ENCODE measurements at regions not wholly inside any gene's neighbourhood (a gene's known extent, or its start where the extent isn't known, plus 50 kb on each side); places are given as distances from the start of the nearest gene placed in this dataset.

DNA sequence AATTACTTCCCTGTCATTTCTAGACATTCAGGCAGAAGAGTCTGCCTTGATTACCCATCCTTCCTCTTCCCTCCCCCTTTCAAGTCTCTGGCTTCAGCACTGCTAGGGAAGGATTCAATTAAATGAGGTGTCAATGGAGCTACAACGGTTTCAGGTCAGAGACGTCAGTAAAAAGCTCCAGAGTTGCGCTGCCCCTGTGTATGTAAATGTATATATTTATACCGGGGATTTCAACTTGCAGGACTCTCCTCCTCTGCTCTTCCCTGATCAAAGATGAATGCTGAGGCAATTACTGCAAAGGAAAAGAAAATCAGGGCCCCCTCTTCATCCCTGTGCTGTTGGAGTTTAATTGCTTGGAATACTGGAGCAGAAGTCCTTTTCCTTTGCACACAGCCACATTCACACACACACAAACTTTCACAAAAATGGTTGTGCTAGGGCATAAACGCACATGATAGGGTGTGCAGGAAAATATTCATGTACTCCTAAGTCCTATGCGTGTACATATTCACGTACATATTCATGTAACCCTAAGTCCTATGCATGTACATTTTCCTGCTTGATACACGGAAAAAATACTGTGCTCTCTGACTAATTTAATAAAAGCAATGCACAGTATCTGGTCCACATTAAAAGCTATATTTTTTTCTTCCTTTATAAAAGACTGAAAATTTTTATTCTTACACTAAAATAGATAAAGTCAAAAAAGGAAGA lies 129.7 kb upstream of the PMFBP1 start:
- TF ChIP-seq, protein P1, sequence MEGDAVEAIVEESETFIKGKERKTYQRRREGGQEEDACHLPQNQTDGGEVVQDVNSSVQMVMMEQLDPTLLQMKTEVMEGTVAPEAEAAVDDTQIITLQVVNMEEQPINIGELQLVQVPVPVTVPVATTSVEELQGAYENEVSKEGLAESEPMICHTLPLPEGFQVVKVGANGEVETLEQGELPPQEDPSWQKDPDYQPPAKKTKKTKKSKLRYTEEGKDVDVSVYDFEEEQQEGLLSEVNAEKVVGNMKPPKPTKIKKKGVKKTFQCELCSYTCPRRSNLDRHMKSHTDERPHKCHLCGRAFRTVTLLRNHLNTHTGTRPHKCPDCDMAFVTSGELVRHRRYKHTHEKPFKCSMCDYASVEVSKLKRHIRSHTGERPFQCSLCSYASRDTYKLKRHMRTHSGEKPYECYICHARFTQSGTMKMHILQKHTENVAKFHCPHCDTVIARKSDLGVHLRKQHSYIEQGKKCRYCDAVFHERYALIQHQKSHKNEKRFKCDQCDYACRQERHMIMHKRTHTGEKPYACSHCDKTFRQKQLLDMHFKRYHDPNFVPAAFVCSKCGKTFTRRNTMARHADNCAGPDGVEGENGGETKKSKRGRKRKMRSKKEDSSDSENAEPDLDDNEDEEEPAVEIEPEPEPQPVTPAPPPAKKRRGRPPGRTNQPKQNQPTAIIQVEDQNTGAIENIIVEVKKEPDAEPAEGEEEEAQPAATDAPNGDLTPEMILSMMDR (tag by site-specific recombination; IDR thresholded peaks at IDR 0.05), result no peak
- TF ChIP-seq ZNF2 (tag by site-specific recombination; IDR thresholded peaks at IDR 0.05) (no peak), ATF2 (tag by site-specific recombination; IDR thresholded peaks at IDR 0.05; ENCODE audit: low read depth) (no peak), BCL11A (tag by site-specific recombination; IDR thresholded peaks at IDR 0.05; ENCODE audit: low read depth) (no peak), ZNF10 (tag by site-specific recombination; IDR thresholded peaks at IDR 0.05) (no peak), ZNF488 (tag by site-specific recombination; IDR thresholded peaks at IDR 0.05) (no peak), ZNF114 (tag by site-specific recombination; IDR thresholded peaks at IDR 0.05) (no peak), ZBTB1 (tag by site-specific recombination; IDR thresholded peaks at IDR 0.05) (no peak), ZNF660 (tag by site-specific recombination; IDR thresholded peaks at IDR 0.05) (no peak)
- TF ChIP-seq, protein P2, sequence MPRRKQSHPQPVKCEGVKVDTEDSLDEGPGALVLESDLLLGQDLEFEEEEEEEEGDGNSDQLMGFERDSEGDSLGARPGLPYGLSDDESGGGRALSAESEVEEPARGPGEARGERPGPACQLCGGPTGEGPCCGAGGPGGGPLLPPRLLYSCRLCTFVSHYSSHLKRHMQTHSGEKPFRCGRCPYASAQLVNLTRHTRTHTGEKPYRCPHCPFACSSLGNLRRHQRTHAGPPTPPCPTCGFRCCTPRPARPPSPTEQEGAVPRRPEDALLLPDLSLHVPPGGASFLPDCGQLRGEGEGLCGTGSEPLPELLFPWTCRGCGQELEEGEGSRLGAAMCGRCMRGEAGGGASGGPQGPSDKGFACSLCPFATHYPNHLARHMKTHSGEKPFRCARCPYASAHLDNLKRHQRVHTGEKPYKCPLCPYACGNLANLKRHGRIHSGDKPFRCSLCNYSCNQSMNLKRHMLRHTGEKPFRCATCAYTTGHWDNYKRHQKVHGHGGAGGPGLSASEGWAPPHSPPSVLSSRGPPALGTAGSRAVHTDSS (tag by site-specific recombination; IDR thresholded peaks at IDR 0.05), result no peak
